H1 (cell line): ENCODE measurements at regions not wholly inside any gene's neighbourhood (a gene's known extent, or its start where the extent isn't known, plus 50 kb on each side); places are given as distances from the start of the nearest gene placed in this dataset.

Source experiments
- BACH1 ChIP-seq: IDR thresholded peaks from 2 replicates; pipeline ENCODE4 v1.6.1; 2012; ENCODE audit warnings: low read length, improper control_type of control experiment
- BRCA1 ChIP-seq: IDR thresholded peaks from 2 replicates; pipeline ENCODE4 v1.6.1; 2012; ENCODE audit warnings: low read depth, low read length, improper control_type of control experiment
- HDAC6 ChIP-seq: IDR thresholded peaks from one replicate; pipeline ENCODE4 v1.7.1; 2012; ENCODE audit warnings: low read depth, mild to moderate bottlenecking, inconsistent platforms, low read length, moderate library complexity
- KDM4A ChIP-seq: IDR thresholded peaks from one replicate; pipeline ENCODE4 v1.7.1; 2012; ENCODE audit warnings: low read depth, mild to moderate bottlenecking, moderate library complexity, low read length, inconsistent platforms; ENCODE audit not compliant: severe bottlenecking
- KDM5A ChIP-seq: fragments of 200-600 bp; IDR thresholded peaks from 2 replicates; pipeline ENCODE4 v1.7.1; 2012; ENCODE audit warnings: mild to moderate bottlenecking, low read length, inconsistent platforms, mixed read lengths
- MAFK ChIP-seq: IDR thresholded peaks from 2 replicates; pipeline ENCODE4 v1.6.1; 2012; ENCODE audit warnings: low read depth, mild to moderate bottlenecking, improper control_type of control experiment, low read length
- POLR2A ChIP-seq, 2 experiments: IDR thresholded peaks; 1 replicate in 1 of 2; 2 replicates in 1 of 2; pipeline ENCODE4 v1.6.1; 2011; ENCODE audit warnings: low read depth in 2 of 2, low read length in 2 of 2, mild to moderate bottlenecking in 2 of 2; ENCODE audit errors: control extremely low read depth in 1 of 2
- POU5F1 ChIP-seq: IDR thresholded peaks from 2 replicates; pipeline ENCODE4 v1.6.1; 2011; ENCODE audit warnings: low read depth, mild to moderate bottlenecking, low read length, moderate library complexity
- RFX5 ChIP-seq: IDR thresholded peaks from 2 replicates; pipeline ENCODE4 v1.6.1; 2011; ENCODE audit warnings: low read depth, low read length, improper control_type of control experiment, borderline replicate concordance
- SP4 ChIP-seq: IDR thresholded peaks from 2 replicates; pipeline ENCODE4 v1.6.1; 2012; ENCODE audit warnings: low read length, inconsistent platforms
- TAF1 ChIP-seq: IDR thresholded peaks from 2 replicates; pipeline ENCODE4 v1.6.1; 2011; ENCODE audit warnings: mild to moderate bottlenecking, low read depth, low read length
- TF ChIP-seq, protein P1 (sequence below), 3 experiments: IDR thresholded peaks; 1 replicate in 2 of 3; 2 replicates in 1 of 3; pipeline versions ENCODE4 v1.5.1 to v1.6.1; 2011; ENCODE audit warnings: low read length in 3 of 3, mild to moderate bottlenecking in 3 of 3, inconsistent platforms in 2 of 3, low read depth in 1 of 3, moderate library complexity in 1 of 3; ENCODE audit not compliant: insufficient read depth in 1 of 3; ENCODE audit errors: control extremely low read depth in 1 of 3
- TF ChIP-seq, protein P2 (sequence below): IDR thresholded peaks from 2 replicates; pipeline ENCODE4 v1.6.1; 2011; ENCODE audit warnings: low read length, improper control_type of control experiment

DNA sequence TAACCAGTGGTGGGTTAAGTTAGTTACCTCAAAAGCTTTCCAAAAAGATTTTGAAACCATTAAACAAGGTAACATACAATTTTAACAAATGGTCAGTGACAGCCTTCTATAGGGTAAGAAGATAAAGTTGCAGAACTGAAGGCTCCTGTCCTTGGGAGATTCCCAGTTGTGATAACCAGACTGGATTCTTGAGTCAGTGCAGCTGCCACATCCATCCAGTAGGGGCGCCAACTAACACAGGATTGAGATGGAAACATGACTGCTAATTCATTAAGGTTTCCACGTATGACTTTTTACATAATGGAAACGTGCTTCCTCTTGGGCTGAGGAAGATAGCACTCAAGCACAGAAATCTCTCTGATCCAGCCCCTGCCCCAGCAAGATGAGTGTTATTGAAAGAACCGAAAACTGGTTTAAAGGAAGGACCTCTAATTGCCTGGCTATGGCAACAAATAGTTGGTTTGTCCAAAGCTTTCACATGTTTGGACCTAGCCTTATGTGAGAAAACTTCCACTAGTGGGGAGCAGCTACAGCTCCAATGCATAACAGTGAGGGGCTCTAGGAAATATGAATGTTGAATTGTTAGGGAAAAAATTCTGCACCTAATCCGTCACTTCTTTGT lies 269.8 kb upstream of the MYOCD start:
- TF ChIP-seq MAFK (no peak), BRCA1 (no peak), POLR2A (IDR thresholded peaks at IDR 0.05; ENCODE audit: control extremely low read depth in 1 of 2, low read depth in 2 of 2, low read length in 2 of 2) (no peak), HDAC6 (no peak), TAF1 (no peak), KDM4A (no peak), BACH1 (no peak), KDM5A (no peak), RFX5 (no peak), POU5F1 (no peak), SP4 (no peak)
- TF ChIP-seq, protein P1, sequence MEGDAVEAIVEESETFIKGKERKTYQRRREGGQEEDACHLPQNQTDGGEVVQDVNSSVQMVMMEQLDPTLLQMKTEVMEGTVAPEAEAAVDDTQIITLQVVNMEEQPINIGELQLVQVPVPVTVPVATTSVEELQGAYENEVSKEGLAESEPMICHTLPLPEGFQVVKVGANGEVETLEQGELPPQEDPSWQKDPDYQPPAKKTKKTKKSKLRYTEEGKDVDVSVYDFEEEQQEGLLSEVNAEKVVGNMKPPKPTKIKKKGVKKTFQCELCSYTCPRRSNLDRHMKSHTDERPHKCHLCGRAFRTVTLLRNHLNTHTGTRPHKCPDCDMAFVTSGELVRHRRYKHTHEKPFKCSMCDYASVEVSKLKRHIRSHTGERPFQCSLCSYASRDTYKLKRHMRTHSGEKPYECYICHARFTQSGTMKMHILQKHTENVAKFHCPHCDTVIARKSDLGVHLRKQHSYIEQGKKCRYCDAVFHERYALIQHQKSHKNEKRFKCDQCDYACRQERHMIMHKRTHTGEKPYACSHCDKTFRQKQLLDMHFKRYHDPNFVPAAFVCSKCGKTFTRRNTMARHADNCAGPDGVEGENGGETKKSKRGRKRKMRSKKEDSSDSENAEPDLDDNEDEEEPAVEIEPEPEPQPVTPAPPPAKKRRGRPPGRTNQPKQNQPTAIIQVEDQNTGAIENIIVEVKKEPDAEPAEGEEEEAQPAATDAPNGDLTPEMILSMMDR (IDR thresholded peaks at IDR 0.05; ENCODE audit: control extremely low read depth in 1 of 3, insufficient read depth in 1 of 3, low read depth in 1 of 3, low read length in 3 of 3), result peak; percentile 57 to 90 (median 61)
- TF ChIP-seq, protein P2, sequence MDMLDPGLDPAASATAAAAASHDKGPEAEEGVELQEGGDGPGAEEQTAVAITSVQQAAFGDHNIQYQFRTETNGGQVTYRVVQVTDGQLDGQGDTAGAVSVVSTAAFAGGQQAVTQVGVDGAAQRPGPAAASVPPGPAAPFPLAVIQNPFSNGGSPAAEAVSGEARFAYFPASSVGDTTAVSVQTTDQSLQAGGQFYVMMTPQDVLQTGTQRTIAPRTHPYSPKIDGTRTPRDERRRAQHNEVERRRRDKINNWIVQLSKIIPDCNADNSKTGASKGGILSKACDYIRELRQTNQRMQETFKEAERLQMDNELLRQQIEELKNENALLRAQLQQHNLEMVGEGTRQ, result no peak
